PFSK-1 (cell line): ENCODE measurements at regions not wholly inside any gene's neighbourhood (a gene's known extent, or its start where the extent isn't known, plus 50 kb on each side); places are given as distances from the start of the nearest gene placed in this dataset.

ENCODE experiments used
- FOXP2 ChIP-seq: optimal IDR thresholded peaks from 2 replicates; pipeline ENCODE3; 2011; ENCODE audit warnings: borderline replicate concordance, control low read depth, inconsistent platforms; ENCODE audit not compliant: insufficient read depth; ENCODE audit errors: extremely low read length, extremely low read depth
- REST ChIP-seq, 2 experiments: IDR thresholded peaks; 2 replicates each; pipeline versions ENCODE4 v1.6.1 to v1.8.0; 2011 to 2012; ENCODE audit warnings: low read depth in 2 of 2, low read length in 2 of 2, control low read depth in 1 of 2, inconsistent platforms in 1 of 2, mild to moderate bottlenecking in 1 of 2, moderate library complexity in 1 of 2; ENCODE audit not compliant: insufficient read depth in 1 of 2
- SIN3A ChIP-seq: IDR thresholded peaks from 2 replicates; pipeline ENCODE4 v1.6.1; 2012; ENCODE audit warnings: mild to moderate bottlenecking, low read length, moderate library complexity, borderline replicate concordance; ENCODE audit not compliant: insufficient read depth
- TAF1 ChIP-seq: IDR thresholded peaks from 2 replicates; pipeline ENCODE4 v1.6.1; 2012; ENCODE audit warnings: low read length, control low read depth, borderline replicate concordance; ENCODE audit not compliant: insufficient read depth

GRCh38 chr21:20877976-20878375 lies 120.2 kb upstream of the NCAM2 start:
- TF ChIP-seq FOXP2 (no peak), TAF1 (no peak), REST (IDR thresholded peaks at IDR 0.05; ENCODE audit: insufficient read depth in 1 of 2, low read depth in 2 of 2, low read length in 2 of 2) (no peak), SIN3A (no peak)
